ENCODE measurements at regions not wholly inside any gene's neighbourhood (a gene's known extent, or its start where the extent isn't known, plus 50 kb on each side); places are given as distances from the start of the nearest gene placed in this dataset.

DNA sequence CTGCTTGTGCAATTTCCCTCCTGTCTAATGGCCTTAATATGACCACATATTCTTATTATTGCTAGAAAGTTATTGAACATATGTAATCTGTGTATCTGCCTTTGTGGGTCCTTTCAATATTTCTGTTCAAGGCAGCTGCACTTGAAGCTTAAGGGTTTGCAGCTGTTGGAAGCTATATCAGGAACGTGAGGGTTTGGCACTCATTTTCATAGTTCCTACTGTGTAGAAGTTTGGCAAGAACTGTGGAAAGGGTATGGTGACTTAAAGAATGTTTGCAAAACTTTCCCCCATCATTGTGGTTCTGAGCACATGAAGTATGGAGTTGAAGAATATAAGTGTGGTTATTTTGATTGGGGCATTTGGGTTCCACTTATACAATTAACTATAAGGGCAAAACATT is 144.7 kb upstream of the SEMA3A start:
- no peak overlapping the region for H2AFZ ChIP-seq (ENCODE audit: low read length)
- H3K4me2 ChIP-seq (ENCODE audit: low read depth, low read length): no peak overlapping the region
- DNase-seq: no peak
- no peaks in the 10 kb centered on the region for H3K79me2 ChIP-seq (ENCODE audit: low read length)
- no peaks in the 10 kb centered on the region for H3K27me3 ChIP-seq (replicated peaks; ENCODE audit: insufficient read depth, low read length)
- H3K36me3 ChIP-seq (replicated peaks; ENCODE audit: insufficient read depth, low read length): no peaks in the 10 kb centered on the region
- H3K4me1 ChIP-seq (ENCODE audit: low read length): peaks cover 10% of the 10 kb centered on the region
- no peak overlapping the region for H3K27ac ChIP-seq (ENCODE audit: low read length)
- no peaks in the 10 kb centered on the region for H4K20me1 ChIP-seq (ENCODE audit: insufficient read depth, low read length)
- H3K9me2 ChIP-seq (replicated peaks; ENCODE audit: insufficient read depth, low read length): no peaks in the 10 kb centered on the region
- no peak for TF ChIP-seq EZH2 (optimal IDR thresholded peaks at IDR 0.05; ENCODE audit: low read depth, low read length)
- TF ChIP-seq, protein P1, sequence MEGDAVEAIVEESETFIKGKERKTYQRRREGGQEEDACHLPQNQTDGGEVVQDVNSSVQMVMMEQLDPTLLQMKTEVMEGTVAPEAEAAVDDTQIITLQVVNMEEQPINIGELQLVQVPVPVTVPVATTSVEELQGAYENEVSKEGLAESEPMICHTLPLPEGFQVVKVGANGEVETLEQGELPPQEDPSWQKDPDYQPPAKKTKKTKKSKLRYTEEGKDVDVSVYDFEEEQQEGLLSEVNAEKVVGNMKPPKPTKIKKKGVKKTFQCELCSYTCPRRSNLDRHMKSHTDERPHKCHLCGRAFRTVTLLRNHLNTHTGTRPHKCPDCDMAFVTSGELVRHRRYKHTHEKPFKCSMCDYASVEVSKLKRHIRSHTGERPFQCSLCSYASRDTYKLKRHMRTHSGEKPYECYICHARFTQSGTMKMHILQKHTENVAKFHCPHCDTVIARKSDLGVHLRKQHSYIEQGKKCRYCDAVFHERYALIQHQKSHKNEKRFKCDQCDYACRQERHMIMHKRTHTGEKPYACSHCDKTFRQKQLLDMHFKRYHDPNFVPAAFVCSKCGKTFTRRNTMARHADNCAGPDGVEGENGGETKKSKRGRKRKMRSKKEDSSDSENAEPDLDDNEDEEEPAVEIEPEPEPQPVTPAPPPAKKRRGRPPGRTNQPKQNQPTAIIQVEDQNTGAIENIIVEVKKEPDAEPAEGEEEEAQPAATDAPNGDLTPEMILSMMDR (IDR thresholded peaks at IDR 0.05; ENCODE audit: low read length): no peak
- TF ChIP-seq EZH2phosphoT487 (IDR thresholded peaks at IDR 0.05; ENCODE audit: low read length): no peak
- H3K9ac ChIP-seq (ENCODE audit: low read length): no peak overlapping the region
- no peak overlapping the region for H3K4me3 ChIP-seq (ENCODE audit: low read length)
- H3K9me3 ChIP-seq (replicated peaks; ENCODE audit: insufficient read depth, low read length): no peaks in the 10 kb centered on the region
- H3F3A ChIP-seq (ENCODE audit: insufficient read depth, low read length): no peaks in the 10 kb centered on the region

DNA sequence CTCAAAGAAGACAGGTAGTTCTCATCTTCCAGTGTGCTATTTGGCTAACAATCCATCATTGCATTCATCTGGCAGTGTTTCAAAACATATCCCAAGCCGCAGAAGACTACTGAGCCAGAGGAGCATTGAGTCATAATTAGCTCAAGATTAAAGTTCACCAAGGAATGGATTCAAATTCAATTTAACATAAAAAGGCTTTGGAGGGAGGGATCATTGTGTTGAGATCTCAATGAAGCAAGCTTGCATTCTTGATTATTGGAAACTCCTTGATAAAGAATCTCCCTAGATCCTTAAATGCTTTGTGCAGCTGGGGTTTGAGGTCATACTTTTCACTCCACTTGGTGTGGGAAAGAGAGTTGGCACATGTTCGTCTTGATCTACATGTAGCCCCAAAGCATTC is 142.8 kb upstream of the SEMA3A start:
- Histone ChIP-seq H3K27me3 (replicated peaks; ENCODE audit: insufficient read depth, low read length) (no peaks in the 10 kb centered on the region), H3K4me1 (ENCODE audit: low read length) (peaks cover 10% of the 10 kb centered on the region), H3K4me3 (ENCODE audit: low read length) (no peak overlapping the region), H4K20me1 (ENCODE audit: insufficient read depth, low read length) (no peaks in the 10 kb centered on the region), H3K9ac (ENCODE audit: low read length) (no peak overlapping the region), H3K27ac (ENCODE audit: low read length) (no peak overlapping the region), H3K79me2 (ENCODE audit: low read length) (no peaks in the 10 kb centered on the region), H3K4me2 (ENCODE audit: low read depth, low read length) (no peak overlapping the region), H3F3A (ENCODE audit: insufficient read depth, low read length) (no peaks in the 10 kb centered on the region), H3K9me2 (replicated peaks; ENCODE audit: insufficient read depth, low read length) (no peaks in the 10 kb centered on the region), H3K9me3 (replicated peaks; ENCODE audit: insufficient read depth, low read length) (no peaks in the 10 kb centered on the region), H3K36me3 (replicated peaks; ENCODE audit: insufficient read depth, low read length) (no peaks in the 10 kb centered on the region), H2AFZ (ENCODE audit: low read length) (no peak overlapping the region)
- no peak for DNase-seq
- TF ChIP-seq EZH2phosphoT487 (IDR thresholded peaks at IDR 0.05; ENCODE audit: low read length) (no peak), EZH2 (optimal IDR thresholded peaks at IDR 0.05; ENCODE audit: low read depth, low read length) (no peak)
- TF ChIP-seq, protein P1 (IDR thresholded peaks at IDR 0.05; ENCODE audit: low read length): no peak

DNA sequence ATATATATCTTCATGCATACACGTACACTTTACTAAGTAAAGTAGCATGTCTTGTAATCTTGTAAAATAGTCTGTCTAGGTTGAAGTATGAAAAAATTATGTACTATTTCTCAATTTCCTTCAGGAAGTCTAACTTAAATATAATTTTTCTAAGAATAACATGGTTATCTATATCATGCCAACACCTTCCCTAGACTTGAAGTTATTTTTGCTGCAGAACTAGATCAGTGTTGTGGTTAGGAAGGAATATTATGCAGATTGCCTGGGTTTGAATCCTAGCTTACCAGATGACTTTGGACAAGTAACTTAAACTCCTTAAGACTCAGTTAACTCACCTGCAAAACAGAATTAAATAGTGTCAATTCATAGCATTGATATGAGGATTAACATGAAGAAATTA is 142.2 kb upstream of the SEMA3A start:
- H2AFZ ChIP-seq (ENCODE audit: low read length): peak overlapping the region; percentile 81
- peaks cover 10% of the 10 kb centered on the region for H3K4me1 ChIP-seq (ENCODE audit: low read length)
- no peaks in the 10 kb centered on the region for H3K79me2 ChIP-seq (ENCODE audit: low read length)
- H4K20me1 ChIP-seq (ENCODE audit: insufficient read depth, low read length): no peaks in the 10 kb centered on the region
- DNase-seq: no peak
- H3K9me3 ChIP-seq (replicated peaks; ENCODE audit: insufficient read depth, low read length): no peaks in the 10 kb centered on the region
- TF ChIP-seq EZH2 (optimal IDR thresholded peaks at IDR 0.05; ENCODE audit: low read depth, low read length) (no peak), EZH2phosphoT487 (IDR thresholded peaks at IDR 0.05; ENCODE audit: low read length) (no peak)
- TF ChIP-seq, protein P1 (IDR thresholded peaks at IDR 0.05; ENCODE audit: low read length): no peak
- no peaks in the 10 kb centered on the region for H3K9me2 ChIP-seq (replicated peaks; ENCODE audit: insufficient read depth, low read length)
- no peaks in the 10 kb centered on the region for H3K36me3 ChIP-seq (replicated peaks; ENCODE audit: insufficient read depth, low read length)
- H3K4me2 ChIP-seq (ENCODE audit: low read depth, low read length): peak overlapping the region; percentile 45
- H3K4me3 ChIP-seq (ENCODE audit: low read length): no peak overlapping the region
- H3K27ac ChIP-seq (ENCODE audit: low read length): peak overlapping the region; percentile 21; the same call in 1 of the 2 replicates
- H3F3A ChIP-seq (ENCODE audit: insufficient read depth, low read length): no peaks in the 10 kb centered on the region
- H3K27me3 ChIP-seq (replicated peaks; ENCODE audit: insufficient read depth, low read length): no peaks in the 10 kb centered on the region
- H3K9ac ChIP-seq (ENCODE audit: low read length): no peak overlapping the region

All from MM.1S (cell line).